HG03064 (cell line): ENCODE measurements at regions not wholly inside any gene's neighbourhood (a gene's known extent, or its start where the extent isn't known, plus 50 kb on each side); places are given as distances from the start of the nearest gene placed in this dataset.

Experiments
- ATAC-seq: cut with Tn5 transposase; IDR thresholded peaks from one replicate; pipeline ENCODE4 v1.9.1; 2021; ENCODE audit warnings: low read depth; ENCODE audit not compliant: unreplicated experiment

DNA sequence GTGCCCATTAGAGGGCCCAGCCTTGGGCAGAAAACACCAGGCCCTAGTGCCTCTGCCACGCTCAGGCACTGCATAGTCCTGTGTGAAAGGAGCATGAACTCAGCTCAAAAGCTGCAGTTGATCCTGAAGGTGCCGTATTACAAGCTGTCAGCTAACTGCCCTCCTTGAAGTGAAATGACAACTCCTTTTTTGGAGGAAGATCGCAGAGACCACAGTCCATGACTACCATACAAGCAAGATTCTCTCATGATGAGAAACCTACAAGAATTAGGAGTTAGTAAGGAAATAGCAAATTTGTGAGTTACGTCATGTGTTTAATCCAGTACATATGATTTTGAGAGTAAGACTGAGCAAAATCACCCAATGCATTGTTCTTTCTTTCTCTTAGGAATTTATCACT is 513.9 kb upstream of the NR2F2 start:
- no peak for ATAC-seq

DNA sequence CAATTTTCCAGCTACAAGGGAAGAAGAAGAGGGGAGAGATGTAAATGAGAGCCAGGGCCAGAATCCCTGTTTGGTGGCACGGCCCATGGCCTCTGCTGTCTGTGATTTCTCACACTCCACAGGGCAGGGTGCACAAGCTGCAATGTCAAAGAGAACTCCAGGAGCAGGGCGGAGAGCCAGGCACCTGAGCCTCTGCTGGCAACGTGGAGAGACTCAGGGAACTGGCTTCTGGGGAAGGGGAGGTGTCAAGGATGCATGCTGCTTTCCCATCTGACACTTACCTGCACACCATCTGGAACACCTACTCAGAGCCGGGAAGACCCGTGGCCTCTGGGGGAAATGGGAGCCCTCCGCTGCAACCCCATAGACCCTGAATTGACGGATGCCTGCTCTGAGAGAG is 507.5 kb upstream of the NR2F2 start:
- no peak for ATAC-seq

DNA sequence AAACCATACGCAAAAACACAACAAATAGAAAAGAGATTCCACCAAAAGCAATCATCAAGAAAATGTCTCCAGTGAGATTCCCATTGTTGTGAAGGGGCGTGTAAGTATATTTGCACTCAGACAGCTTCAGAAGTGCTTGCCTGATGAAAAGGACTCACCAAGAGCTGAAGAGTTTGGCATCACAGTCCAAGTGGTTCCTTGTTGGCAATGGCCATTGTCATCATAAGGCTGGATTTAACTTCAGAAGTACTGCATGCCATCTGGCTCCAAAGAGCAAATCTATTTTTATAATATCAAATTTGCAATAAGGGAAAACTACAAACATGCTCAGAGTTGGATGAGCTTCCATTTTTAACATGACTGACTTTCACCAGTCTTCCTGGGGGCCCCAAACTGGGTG is 505.3 kb upstream of the NR2F2 start:
- no peak for ATAC-seq

DNA sequence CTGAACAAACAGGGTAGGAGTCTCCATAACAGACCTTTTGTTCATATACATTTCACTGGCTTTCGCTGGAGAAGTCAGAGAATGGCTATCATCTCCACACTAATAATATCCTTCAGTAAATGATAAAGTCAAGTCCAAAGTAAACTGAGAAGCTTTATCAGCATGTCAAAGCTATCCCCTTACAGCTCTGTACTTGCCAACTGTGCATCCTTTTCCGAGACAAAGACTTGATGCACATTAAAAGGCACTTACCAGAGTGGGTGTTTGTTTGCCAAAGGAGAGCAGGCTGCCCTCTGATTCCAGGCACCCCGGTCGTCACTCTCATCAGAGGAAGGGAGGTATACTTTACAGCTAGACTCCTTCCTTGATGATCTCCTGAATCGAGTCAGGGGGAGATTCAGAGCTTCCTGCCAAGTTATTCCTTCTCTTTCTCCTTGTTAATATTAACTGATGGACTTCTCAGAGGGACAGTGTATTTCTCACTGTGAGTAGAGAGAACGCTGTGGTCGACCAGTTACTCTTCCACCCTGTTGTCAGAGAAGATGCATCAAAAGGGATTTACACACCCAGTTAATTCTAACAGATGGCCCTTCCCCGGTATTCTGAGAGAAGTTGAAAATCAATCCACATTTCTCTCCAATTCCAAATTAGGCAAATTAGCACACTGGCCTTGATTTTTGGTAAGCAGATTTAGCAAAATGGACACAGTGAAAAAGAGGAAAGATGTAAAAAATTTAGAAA is 504.7 kb upstream of the NR2F2 start:
- ATAC-seq, result no peak

DNA sequence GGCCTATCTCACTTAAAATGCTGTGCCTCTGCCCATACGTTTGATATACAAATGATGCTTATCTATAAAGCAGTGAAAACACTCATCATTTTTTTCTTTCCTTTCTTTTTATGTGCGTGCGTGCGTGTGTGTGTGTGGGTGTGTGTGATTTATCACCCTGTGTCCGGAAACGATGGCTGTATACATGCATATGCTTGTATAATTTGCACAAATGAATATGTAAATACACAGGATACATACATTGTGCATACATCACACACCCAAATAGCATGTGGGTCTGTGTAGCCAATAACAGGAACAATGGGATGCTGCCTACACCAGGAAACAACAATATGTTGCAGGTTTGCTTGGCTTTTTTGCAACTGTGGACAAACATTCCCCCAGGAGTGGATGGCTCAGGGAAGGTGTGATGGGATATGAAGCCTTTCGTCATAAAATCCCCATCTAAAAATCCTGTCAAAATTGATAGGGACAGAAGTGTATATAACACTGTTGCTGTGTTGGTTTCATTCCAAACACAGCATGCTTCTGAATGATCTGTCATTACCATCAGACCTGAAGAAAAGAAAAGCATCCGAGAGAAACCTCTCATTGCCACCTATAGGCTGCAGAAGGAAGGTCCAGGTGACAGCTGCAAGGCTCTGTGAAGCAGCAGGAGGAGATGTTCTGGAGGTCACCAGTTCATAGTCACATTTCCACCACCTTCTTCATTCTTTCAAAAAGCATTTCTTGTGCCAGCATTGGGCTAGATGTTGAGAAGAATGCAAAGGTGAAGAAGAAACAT is 503.9 kb upstream of the NR2F2 start:
- no peak for ATAC-seq

DNA sequence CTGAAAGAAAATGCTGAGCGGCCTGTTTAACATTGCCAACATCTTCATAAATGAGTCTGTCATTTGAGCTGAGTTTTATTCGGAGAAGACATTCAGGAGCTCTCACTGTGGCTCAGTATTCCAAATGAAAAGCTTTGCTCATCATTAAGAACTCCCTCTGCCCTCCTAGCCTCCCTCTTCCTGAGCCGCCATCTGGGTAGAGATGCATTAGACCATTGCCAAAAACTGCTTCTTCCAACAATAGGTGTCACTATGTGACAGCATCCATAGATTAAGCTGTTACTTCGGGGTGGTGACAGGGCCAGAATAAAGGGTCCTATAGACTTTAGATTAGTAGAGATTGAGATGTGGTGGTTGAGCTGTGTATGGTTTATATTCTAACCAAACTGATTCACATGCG is 501.4 kb upstream of the NR2F2 start:
- ATAC-seq, result no peak

DNA sequence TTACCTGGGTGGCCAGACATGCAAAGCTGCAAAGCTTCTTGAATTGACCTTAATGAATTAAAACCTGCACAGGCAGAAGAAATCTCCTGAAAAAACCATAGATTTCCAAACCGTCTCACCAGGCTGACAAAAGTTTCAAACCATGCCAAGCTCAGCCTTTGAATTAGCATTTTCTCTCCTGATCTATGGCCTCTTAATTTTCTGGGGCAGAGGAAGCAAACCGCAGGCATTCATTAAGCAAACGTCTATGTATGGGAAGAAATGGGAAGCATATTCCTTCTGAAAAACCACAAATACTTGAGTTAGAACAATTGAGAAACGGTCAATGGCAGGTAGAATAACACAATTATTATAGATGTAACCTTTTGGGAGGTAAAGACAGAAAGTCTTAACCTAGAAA is 500.2 kb upstream of the NR2F2 start:
- no peak for ATAC-seq

DNA sequence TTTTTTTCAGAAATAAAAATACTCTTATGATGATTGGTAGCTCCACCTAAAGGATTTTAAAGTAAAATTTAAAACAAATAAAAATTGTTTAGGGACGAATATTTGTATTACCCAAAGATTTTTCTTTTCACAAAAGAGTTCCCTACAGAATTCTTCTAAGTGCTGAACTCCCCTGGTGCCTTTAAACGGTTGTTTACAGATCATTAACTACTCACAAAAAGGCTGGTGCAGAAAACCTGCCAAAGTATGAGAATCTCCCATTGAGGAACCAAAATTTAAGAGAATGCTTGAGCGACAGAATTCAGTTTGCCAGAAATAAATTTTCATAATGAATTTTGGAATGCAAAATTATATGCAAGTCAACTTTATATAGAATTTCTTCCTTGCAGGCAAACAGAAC is 497.8 kb upstream of the NR2F2 start:
- no peak for ATAC-seq

DNA sequence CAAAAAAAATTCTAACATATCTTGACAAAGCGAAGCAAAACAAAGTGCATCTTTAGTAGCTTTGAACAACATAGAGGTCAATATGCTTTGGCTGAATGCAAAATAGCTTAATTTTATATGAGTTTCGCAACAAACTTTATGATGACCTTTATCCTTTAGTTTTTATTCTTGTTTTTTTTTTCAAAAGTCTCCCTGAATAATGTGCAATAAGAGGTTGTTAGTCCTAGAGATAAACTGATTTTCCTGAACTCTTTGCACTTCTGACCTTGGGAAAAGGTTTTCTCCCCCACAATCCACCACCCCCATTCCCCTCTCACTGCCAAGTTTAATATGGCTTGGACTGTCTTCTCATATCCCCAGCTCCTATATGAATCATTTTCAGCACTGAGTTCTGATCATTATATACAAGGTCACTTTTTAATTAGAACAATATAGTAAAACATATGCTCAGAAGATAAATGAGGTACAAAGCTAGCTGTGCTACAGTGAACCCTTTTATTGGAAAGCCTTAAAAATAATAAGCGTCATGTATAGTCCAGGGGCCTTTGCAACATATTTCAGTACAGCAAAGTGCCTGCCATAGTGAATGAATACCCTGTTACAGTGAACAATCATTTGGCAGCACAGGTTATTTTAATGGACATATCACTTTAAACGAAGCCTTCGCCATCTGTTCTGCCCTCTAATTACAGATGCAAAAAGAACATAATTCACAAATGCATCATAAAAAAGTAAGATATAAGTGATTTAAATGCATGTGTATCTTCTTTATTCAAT is 496.3 kb upstream of the NR2F2 start:
- ATAC-seq, result no peak

DNA sequence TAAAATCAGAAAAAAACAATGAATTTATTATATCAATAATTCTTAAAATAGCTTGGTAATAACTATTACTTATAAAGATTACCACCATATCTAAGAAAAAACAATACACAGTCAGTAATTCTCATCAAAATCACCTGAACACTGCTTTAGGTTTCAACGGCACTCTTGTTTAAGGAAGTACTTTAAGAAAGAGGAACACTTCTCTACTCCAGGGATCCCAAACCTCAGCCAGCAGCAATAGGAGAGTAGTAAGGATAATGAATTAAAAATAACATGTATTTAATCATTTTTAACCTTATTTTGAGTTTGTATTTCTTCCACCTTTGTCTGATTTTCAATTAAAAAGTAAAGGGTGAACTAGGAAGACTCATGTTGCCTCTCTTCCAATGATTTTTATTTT is 494.0 kb upstream of the NR2F2 start:
- ATAC-seq, result no peak

DNA sequence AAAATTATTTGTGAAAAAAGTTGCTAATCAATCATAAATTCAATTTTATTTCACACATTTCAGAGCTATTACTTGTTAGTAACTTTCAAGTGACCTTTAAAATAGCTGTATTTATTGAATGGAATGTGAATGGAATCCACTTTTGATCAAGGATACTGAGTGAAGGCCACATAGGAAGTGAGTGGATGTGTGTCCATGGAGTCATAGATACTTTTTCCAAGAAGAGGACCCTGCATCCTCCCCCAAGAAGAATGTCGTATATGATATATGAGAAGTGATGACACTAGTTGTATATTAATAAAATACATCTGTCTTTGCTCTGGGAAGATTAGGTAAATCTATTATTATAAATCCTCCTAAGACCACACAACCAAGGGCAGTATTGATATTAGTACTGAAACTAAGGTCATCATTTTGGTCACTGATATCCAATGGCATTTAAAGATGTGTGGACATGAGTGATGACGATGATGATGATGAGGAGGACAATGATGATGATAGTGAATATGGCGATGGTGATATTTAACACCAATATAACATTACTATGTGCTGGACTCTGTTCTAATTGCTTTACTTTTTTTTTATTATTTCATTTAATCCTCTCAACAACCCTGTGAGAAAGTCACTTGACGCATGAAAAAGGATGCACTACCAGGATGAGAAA is 493.0 kb upstream of the NR2F2 start:
- ATAC-seq, result no peak

DNA sequence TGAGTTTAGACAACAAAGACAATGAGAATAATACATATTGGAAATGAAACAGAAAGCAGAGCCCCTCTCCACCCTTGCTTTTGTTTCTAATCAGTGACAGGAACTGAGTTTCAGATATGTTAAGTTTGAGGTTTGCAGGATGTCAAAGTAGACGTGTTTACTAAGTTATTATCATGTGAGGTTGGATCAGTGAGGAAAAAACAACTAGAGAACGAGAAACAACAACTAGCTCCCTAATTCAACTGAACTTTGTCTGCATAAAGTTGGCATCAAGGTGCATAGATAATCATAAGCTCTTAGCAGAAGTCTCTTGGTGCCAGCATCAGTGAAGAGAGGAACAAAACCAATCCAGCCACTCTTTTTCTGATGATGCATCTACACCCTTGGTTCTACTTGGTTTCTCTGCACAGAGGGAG is 491.1 kb upstream of the NR2F2 start:
- peak; percentile 80 for ATAC-seq

DNA sequence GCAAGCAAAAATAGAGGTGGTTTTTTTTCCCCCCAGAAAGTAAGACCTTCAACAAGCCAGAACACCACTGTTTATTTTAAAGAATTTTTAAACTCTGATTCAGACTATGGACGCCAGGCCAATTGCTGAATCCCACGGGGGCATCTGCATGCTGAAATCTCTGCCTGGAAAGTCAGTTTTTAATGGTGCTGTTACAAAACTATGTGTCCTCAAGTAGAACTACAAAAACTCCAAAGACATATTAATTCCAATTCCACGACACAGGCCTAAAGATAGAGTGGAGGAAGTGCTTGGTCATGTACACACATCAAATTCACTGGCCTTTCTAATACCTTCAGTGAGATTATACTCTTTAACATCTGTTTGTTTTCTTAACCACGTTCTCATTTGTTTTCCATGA is 490.5 kb upstream of the NR2F2 start:
- ATAC-seq, result no peak

DNA sequence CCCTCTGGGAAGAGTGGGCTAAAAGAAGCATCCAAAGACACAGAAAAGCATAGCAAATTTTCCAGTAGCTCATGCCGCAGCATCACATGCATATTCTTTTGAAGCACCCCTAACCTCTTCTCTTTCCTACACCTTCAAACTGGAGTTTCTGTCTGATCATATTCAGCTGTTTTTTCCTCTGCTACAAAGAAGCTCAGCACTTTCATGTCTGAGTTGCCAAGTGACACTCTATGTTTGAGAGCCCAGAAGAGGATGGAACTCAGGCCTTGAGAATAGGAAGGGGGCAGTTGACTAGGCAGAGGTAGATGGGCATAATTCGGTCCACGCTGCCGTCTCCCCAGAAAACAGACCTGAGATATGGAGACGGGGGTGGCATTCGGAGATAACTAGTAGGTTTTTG is 489.6 kb upstream of the NR2F2 start:
- no peak for ATAC-seq

DNA sequence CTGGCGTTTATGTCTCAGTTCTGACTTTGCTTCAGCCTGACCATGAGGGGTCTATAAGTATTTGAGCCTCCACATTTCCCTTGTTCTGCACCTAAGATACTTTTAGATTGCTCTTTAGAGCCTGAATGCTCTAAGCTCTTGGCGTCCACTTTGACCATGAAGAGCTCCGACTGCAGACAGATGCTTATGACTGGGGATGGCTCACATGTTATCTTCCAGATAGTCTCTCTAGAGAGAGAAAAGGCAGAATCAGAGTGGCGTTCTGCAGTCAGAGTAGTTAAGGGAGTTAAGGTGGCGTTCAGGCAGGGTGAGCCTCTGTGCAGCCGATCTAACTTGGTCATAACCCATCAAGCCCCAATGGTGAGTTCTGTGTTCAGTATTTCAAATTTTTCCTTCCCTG is 487.9 kb upstream of the NR2F2 start:
- no peak for ATAC-seq

DNA sequence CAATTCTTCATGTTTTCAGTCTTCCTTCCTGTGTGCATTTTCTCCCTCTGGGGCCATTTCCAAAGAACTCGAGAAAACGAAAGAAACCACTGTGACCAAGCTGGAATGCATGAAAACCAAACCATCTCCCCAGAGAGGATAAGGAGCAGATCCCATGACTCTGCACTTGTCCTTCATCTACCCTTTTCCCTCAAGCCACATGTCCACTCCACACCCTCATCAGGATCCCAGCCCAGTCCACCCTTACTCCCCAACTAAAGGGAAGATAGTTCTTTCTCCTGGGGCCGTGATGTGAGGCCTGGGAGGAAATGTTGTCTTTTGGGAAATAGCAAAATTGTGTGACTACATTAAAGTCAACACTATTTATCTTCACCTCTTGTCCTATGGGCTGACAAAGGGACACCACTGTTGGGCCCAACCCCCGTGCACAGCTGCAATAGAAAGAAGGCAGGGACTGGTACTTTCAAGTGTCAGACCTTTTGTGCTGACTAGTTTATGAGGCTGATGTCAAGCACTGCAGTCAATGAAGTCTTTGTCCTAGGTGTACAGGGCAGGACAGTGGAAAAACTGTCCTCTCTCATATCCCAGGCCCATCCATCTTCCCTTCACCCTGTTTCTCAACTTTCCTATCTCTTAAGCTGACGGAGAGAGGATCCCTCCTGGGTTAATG is 487.1 kb upstream of the NR2F2 start:
- ATAC-seq, result no peak

DNA sequence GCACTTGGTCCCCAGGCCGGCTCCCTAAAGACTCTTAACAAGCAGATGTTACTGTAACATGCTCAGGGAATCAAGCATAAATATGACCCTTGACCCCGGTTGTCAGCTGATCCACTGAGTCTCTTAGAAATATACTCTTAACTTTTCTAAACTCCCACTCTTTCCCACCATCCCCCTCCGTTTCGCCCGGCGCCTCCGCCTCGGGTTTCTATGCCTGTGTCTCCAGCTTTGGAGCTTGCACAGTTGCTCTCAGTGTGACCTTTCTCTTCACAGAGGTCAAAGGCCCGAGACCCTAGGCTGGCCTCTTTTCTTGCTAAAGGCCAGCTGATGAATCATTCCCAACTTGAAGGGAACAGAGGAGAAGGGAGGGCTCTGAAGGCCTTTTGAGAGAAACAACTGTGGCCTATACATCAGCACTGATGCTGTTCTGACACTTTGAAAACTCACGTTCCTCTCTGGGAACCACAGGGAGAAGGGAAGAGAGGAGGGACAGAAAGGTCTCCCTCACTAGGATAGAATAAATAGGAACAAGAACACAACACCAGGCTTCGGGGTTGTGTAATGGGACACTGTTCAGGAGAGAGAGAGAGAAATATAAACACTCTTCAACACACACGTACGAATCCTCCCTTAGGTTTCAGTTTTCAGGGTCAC is 484.5 kb upstream of the NR2F2 start:
- ATAC-seq, result no peak

DNA sequence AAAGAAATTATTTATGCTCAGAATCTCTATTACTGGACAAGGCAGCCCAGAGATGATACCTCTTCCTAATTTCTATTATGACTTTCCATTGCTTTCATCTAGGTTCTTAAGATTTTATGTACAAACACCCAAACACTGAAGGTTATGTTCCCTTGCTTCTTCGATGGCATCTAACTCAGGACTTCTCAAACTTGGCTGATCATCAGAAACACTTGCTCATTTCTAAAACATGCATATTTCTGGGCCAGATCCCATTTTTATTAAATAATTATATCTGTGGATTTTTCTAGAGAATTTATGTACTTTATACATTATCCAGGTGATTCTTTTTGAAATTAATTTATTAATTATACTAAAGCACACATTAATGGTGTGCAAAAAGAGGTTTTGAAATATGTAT is 482.4 kb upstream of the NR2F2 start:
- no peak for ATAC-seq

DNA sequence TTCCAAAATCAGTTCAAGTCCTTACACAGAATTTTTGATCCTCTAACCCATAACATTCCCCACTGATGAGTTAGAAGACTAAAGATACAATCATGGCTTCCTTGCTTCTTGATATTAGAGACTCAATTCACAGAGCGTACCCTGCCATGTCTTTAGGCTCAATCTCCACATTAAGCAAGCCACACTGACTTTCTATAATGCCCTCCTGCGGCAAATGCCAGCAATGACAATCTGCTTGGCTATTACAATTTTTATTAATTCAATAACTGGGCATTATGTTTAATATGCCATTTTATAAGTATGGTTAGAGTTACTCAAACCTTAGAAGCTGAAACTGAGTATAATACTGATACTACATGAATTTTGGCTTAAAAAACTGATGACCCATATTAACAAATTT is 479.7 kb upstream of the NR2F2 start:
- ATAC-seq, result no peak

DNA sequence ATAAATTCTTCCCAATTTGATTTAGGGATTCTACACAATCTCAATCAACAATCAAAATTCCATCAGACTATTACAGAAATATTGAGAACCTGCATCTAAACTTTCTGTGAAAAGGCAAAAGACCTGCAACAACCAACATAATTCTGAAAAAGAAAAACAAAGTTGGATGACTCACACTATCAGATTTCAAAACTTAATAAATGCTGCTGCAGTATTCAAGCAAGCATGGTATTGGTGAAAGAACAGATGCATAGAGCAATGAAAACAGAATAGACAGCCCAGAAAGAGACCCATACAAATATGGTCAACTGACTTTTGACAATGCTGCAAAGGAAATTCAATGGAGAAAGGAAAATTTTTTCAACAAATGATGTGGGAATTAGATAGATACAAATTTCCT is 477.1 kb upstream of the NR2F2 start:
- ATAC-seq, result no peak
